GM12878 (cell line): ENCODE measurements at regions not wholly inside any gene's neighbourhood (a gene's known extent, or its start where the extent isn't known, plus 50 kb on each side); places are given as distances from the start of the nearest gene placed in this dataset.

Experiments
- ATAC-seq: fragments of 200-7000 bp; cut with Tn5 transposase; 3 replicates; pipeline ENCODE4 v1.9.1; 2020; ENCODE audit warnings: mild to moderate bottlenecking, moderate library complexity
- BruUV-seq: library from RNA; stranded (reverse); fragments of 400-500 nt; replicated peaks from 2 replicates; lab custom pipeline; 2021; lab: Mats Ljungman, UMichigan
- CTCF ChIA-PET: fragments of 300-600 bp; sonication (Branson Sonifier 250); formaldehyde crosslinking; extraction: SDS; loops from one replicate; lab custom pipeline; 2021; ENCODE audit warnings: inconsistent platforms; lab: Yijun Ruan, JAX
- POLR2A ChIA-PET: fragments of 350-600 bp; formaldehyde crosslinking; extraction: SDS; loops from one replicate; lab custom pipeline; 2021; ENCODE audit warnings: inconsistent platforms; lab: Charles Lee
- RAD21 ChIA-PET: fragments of 300-600 bp; sonication (Branson Sonifier 250); formaldehyde crosslinking; loops from one replicate; lab custom pipeline; 2023; ENCODE audit warnings: antibody characterized with exemption; ENCODE audit not compliant: unreplicated experiment; lab: Charles Lee
- SMC1A ChIA-PET: fragments of 300-600 bp; sonication (Branson Sonifier 250); formaldehyde crosslinking; loops from one replicate; lab custom pipeline; 2023; ENCODE audit not compliant: unreplicated experiment, uncharacterized antibody; lab: Charles Lee
- DNase-seq: peaks from one replicate; pipeline ENCODE4 v3.0.0-alpha.2; 2011; ENCODE audit warnings: low read depth, low spot score
- FAIRE-seq: peaks from 3 replicates; lab custom pipeline; 2011; peaks lifted over from hg19 to GRCh38; lab: Jason Lieb, UNC
- H2AFZ ChIP-seq: 2 replicates; pipeline ENCODE4 v1.6.0; 2011; ENCODE audit warnings: low read depth, low read length, control low read depth; ENCODE audit not compliant: control insufficient read depth
- H3K27ac ChIP-seq: 2 replicates; pipeline ENCODE4 v1.5.1; 2011; ENCODE audit warnings: control low read depth; ENCODE audit not compliant: control insufficient read depth, insufficient read depth
- H3K27me3 ChIP-seq, 2 experiments: replicated peaks in 1 of 2; 2 replicates each; pipeline versions ENCODE4 v1.6.0 to v1.6.1; 2011; ENCODE audit warnings: low read length in 1 of 2; ENCODE audit not compliant: control insufficient read depth in 2 of 2, insufficient read depth in 2 of 2
- H3K36me3 ChIP-seq, 2 experiments: 2 replicates each; pipeline ENCODE4 v1.5.1; 2011; ENCODE audit warnings: low read length in 1 of 2; ENCODE audit not compliant: control insufficient read depth in 2 of 2, insufficient read depth in 2 of 2
- H3K4me1 ChIP-seq: 2 replicates; pipeline ENCODE4 v1.6.1; 2011; ENCODE audit warnings: mild to moderate bottlenecking, low read length, moderate library complexity, mixed read lengths; ENCODE audit not compliant: control insufficient read depth, insufficient read depth
- H3K4me2 ChIP-seq: 2 replicates; pipeline ENCODE4 v1.6.0; 2011; ENCODE audit warnings: control low read depth; ENCODE audit not compliant: control insufficient read depth, insufficient read depth
- H3K4me3 ChIP-seq: fragments of 200-600 bp; sonication (generic); 2 replicates; pipeline ENCODE4 v1.5.1; 2016
- H3K79me2 ChIP-seq: 2 replicates; pipeline ENCODE4 v1.6.0; 2011; ENCODE audit warnings: low read length; ENCODE audit not compliant: control insufficient read depth, insufficient read depth
- H3K9ac ChIP-seq: 2 replicates; pipeline ENCODE4 v1.8.0; 2011; ENCODE audit warnings: low read length, control low read depth, mixed read lengths; ENCODE audit not compliant: control insufficient read depth, insufficient read depth
- H3K9me3 ChIP-seq: replicated peaks from 3 replicates; pipeline ENCODE4 v1.5.1; 2011; ENCODE audit warnings: mild to moderate bottlenecking, low read length; ENCODE audit not compliant: control insufficient read depth, insufficient read depth
- H4K20me1 ChIP-seq: 2 replicates; pipeline ENCODE4 v1.6.0; 2011; ENCODE audit not compliant: control insufficient read depth, insufficient read depth
- ATF3 ChIP-seq: IDR thresholded peaks from 2 replicates; pipeline ENCODE4 v1.6.1; 2011; ENCODE audit warnings: low read depth, mild to moderate bottlenecking, low read length, moderate library complexity, borderline replicate concordance; ENCODE audit errors: extremely low read depth
- BCL11A ChIP-seq: IDR thresholded peaks from 2 replicates; pipeline ENCODE4 v1.6.1; 2011; ENCODE audit warnings: low read depth, low read length
- CHD4 ChIP-seq: fragments of 200-600 bp; sonication (generic); IDR thresholded peaks from 2 replicates; pipeline ENCODE4 v1.6.1; 2016; ENCODE audit warnings: mild to moderate bottlenecking
- EGR1 ChIP-seq, 2 experiments: IDR thresholded peaks; 1 replicate in 1 of 2; 2 replicates in 1 of 2; pipeline ENCODE4 v1.6.1; 2011 to 2012; ENCODE audit warnings: low read depth in 2 of 2, low read length in 2 of 2, borderline replicate concordance in 1 of 2, mild to moderate bottlenecking in 1 of 2, moderate library complexity in 1 of 2
- EP300 ChIP-seq, 2 experiments: fragments of 150-350 bp in 1 of 2; IDR thresholded peaks; 2 replicates each; pipeline ENCODE4 v1.6.1; 2011 to 2012; ENCODE audit warnings: low read depth in 2 of 2, low read length in 2 of 2, borderline replicate concordance in 1 of 2, improper control_type of control experiment in 1 of 2, inconsistent platforms in 1 of 2; ENCODE audit not compliant: control insufficient read depth in 1 of 2
- FOXM1 ChIP-seq: IDR thresholded peaks from 2 replicates; pipeline ENCODE4 v1.6.1; 2012; ENCODE audit warnings: low read depth, mild to moderate bottlenecking, inconsistent platforms, low read length, moderate library complexity
- IKZF2 ChIP-seq, 2 experiments: fragments of 450-650 bp; IDR thresholded peaks; 2 replicates each; pipeline ENCODE4 v1.6.1; 2017; ENCODE audit warnings: mild to moderate bottlenecking in 2 of 2, moderate library complexity in 2 of 2
- KDM1A ChIP-seq: fragments of 200-600 bp; sonication (generic); IDR thresholded peaks from 2 replicates; pipeline ENCODE4 v1.6.1; 2016; ENCODE audit warnings: borderline replicate concordance
- KLF5 ChIP-seq: fragments of 450-650 bp; IDR thresholded peaks from 2 replicates; pipeline ENCODE4 v1.6.1; 2014; ENCODE audit warnings: mild to moderate bottlenecking; ENCODE audit not compliant: partially characterized antibody
- LARP7 ChIP-seq: fragments of 450-650 bp; IDR thresholded peaks from 2 replicates; pipeline ENCODE4 v1.6.1; 2017; ENCODE audit warnings: mild to moderate bottlenecking
- MYB ChIP-seq: fragments of 150-350 bp; IDR thresholded peaks from 2 replicates; pipeline ENCODE4 v1.6.1; 2014; ENCODE audit warnings: mild to moderate bottlenecking, low read depth, low read length, borderline replicate concordance
- NFXL1 ChIP-seq: fragments of 450-650 bp; IDR thresholded peaks from 2 replicates; pipeline ENCODE4 v1.6.1; 2017; ENCODE audit warnings: antibody characterized with exemption, mild to moderate bottlenecking, borderline replicate concordance
- PKNOX1 ChIP-seq: fragments of 450-650 bp; IDR thresholded peaks from 2 replicates; pipeline ENCODE4 v1.6.1; 2016; ENCODE audit warnings: mild to moderate bottlenecking
- POU2F2 ChIP-seq: IDR thresholded peaks from 3 replicates; pipeline ENCODE4 v1.6.1; 2011; ENCODE audit warnings: low read depth, mild to moderate bottlenecking, low read length, borderline replicate concordance
- RELA ChIP-seq: fragments of 450-650 bp; IDR thresholded peaks from 2 replicates; pipeline ENCODE4 v1.8.0; 2014; ENCODE audit warnings: borderline replicate concordance; ENCODE audit not compliant: partially characterized antibody
- RFX5 ChIP-seq: IDR thresholded peaks from 2 replicates; pipeline ENCODE4 v1.6.1; 2011; ENCODE audit warnings: low read depth, low read length, improper control_type of control experiment
- TCF3 ChIP-seq: IDR thresholded peaks from 2 replicates; pipeline ENCODE4 v1.6.1; 2012; ENCODE audit warnings: low read depth, mild to moderate bottlenecking, low read length, borderline replicate concordance; ENCODE audit not compliant: insufficient read depth
- ZZZ3 ChIP-seq: IDR thresholded peaks from 2 replicates; pipeline ENCODE4 v1.6.1; 2011; ENCODE audit warnings: low read depth; ENCODE audit not compliant: control insufficient read depth, insufficient read length
- WGBS: methylation state at CpG from one replicate; pipeline ENCODE4 v1.1.6; 2016; ENCODE audit warnings: low lambda C conversion rate; ENCODE audit not compliant: insufficient replicate concordance, insufficient coverage; ENCODE audit errors: missing lambda C conversion rate; 5-methylcytosine and 5-hydroxymethylcytosine counted together
- in situ Hi-C: fragments of 300-500 bp; cut with MboI; formaldehyde crosslinking; loops from 9 replicates; pipeline ENCODE4 v1.14.3; 2018; ENCODE audit warnings: mixed read lengths
- intact Hi-C: fragments of 100-400 bp; cut with micrococcal nuclease; formaldehyde crosslinking; loops from one replicate; pipeline ENCODE4 v1.14.2; 2022; ENCODE audit not compliant: unreplicated experiment
- TF ChIP-seq, protein P1 (sequence below): IDR thresholded peaks from 2 replicates; pipeline ENCODE4 v1.6.1; 2012; ENCODE audit warnings: low read depth, low read length, improper control_type of control experiment
- TF ChIP-seq, protein P2 (sequence below): IDR thresholded peaks from 2 replicates; pipeline ENCODE4 v1.6.1; 2011; ENCODE audit warnings: low read depth, low read length, improper control_type of control experiment, borderline replicate concordance

- TF ChIP-seq TCF3 (no peak), ZZZ3 (no peak), LARP7 (no peak), KLF5 (no peak), RFX5 (no peak), POU2F2 (no peak)
These were observed 138.9 kb upstream of the CDH19 start (continued) for GRCh38 chr18:66742832-66743231.

- H3K79me2 ChIP-seq: no peaks in the 10 kb centered on the region
- no peaks in the 10 kb centered on the region for H3K4me1 ChIP-seq
- in situ Hi-C loops: no loop called here
- DNase-seq: no peak
- BruUV-seq: no TSS peak
- ATAC-seq: no peak
- FAIRE-seq: no peak
- RAD21 ChIA-PET: no interaction called here
- WGBS: 6% methylated on average over 1 of the region's 1 CpG
- no peak overlapping the region for H3K27ac ChIP-seq
- POLR2A ChIA-PET: no interaction called here
- H3K36me3 ChIP-seq: no peaks in the 10 kb centered on the region
- H3K4me2 ChIP-seq: no peak overlapping the region
- TF ChIP-seq FOXM1 (no peak), BCL11A (no peak), EP300 (IDR thresholded peaks at IDR 0.05; ENCODE audit: borderline replicate concordance in 1 of 2, control insufficient read depth in 1 of 2, low read depth in 2 of 2, low read length in 2 of 2) (no peak), KDM1A (no peak), RELA (no peak), IKZF2 (IDR thresholded peaks at IDR 0.05) (no peak), EGR1 (IDR thresholded peaks at IDR 0.05; ENCODE audit: borderline replicate concordance in 1 of 2, low read depth in 2 of 2, low read length in 2 of 2) (no peak), NFXL1 (no peak), CHD4 (no peak), MYB (no peak), ATF3 (no peak), PKNOX1 (no peak), RFX5 (no peak)
- TF ChIP-seq, protein P1, sequence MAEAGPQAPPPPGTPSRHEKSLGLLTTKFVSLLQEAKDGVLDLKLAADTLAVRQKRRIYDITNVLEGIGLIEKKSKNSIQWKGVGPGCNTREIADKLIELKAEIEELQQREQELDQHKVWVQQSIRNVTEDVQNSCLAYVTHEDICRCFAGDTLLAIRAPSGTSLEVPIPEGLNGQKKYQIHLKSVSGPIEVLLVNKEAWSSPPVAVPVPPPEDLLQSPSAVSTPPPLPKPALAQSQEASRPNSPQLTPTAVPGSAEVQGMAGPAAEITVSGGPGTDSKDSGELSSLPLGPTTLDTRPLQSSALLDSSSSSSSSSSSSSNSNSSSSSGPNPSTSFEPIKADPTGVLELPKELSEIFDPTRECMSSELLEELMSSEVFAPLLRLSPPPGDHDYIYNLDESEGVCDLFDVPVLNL: no peak
- TF ChIP-seq, protein P2, sequence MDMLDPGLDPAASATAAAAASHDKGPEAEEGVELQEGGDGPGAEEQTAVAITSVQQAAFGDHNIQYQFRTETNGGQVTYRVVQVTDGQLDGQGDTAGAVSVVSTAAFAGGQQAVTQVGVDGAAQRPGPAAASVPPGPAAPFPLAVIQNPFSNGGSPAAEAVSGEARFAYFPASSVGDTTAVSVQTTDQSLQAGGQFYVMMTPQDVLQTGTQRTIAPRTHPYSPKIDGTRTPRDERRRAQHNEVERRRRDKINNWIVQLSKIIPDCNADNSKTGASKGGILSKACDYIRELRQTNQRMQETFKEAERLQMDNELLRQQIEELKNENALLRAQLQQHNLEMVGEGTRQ: no peak
- TF ChIP-seq, all 136 proteins: peak for 0
- H4K20me1 ChIP-seq: no peaks in the 10 kb centered on the region
- H3K9ac ChIP-seq: no peak overlapping the region
- no peaks in the 10 kb centered on the region for H3K9me3 ChIP-seq
- SMC1A ChIA-PET: no interaction called here
- no peak overlapping the region for H2AFZ ChIP-seq
- CTCF ChIA-PET: no interaction called here
- intact Hi-C loops: no loop called here
- H3K4me3 ChIP-seq: no peak overlapping the region
- H3K27me3 ChIP-seq: no peaks in the 10 kb centered on the region
These were observed 132.0 kb upstream of the CDH19 start for GRCh38 chr18:66735933-66736332.
